Naive thymus-derived CD4-positive, alpha-beta T cell (primary cell): ENCODE measurements at regions not wholly inside any gene's neighbourhood (a gene's known extent, or its start where the extent isn't known, plus 50 kb on each side); places are given as distances from the start of the nearest gene placed in this dataset.

Source experiments
- ATAC-seq: fragments of 150-1000 bp; cut with Tn5 transposase; 2 replicates; pipeline ENCODE4 v1.10.0; 2021; ENCODE audit warnings: mild to moderate bottlenecking, moderate library complexity
- CTCF ChIA-PET: fragments of 350-600 bp; sonication (Branson Sonifier 250); formaldehyde crosslinking; loops from one replicate; lab custom pipeline; 2021; ENCODE audit warnings: antibody characterized with exemption; lab: Charles Lee
- POLR2A ChIA-PET: fragments of 350-600 bp; sonication (Branson Sonifier 250); formaldehyde crosslinking; loops from one replicate; lab custom pipeline; 2021; ENCODE audit warnings: antibody characterized with exemption, inconsistent platforms; lab: Charles Lee
- DNase-seq, 9 donors: peaks; one replicate each; pipeline versions ENCODE4 v3.0.0 to v3.0.0-alpha.2; 2020 to 2022; ENCODE audit warnings: mixed read lengths in 1 of 9
- H3K27ac ChIP-seq: one replicate; pipeline ENCODE4 v1.7.0; 2013; ENCODE audit warnings: mild to moderate bottlenecking, low read depth, low read length, moderate library complexity
- H3K27me3 ChIP-seq, 2 donors: one replicate each; pipeline ENCODE4 v1.7.0; 2013; ENCODE audit warnings: low read length in 2 of 2, mild to moderate bottlenecking in 2 of 2, moderate library complexity in 2 of 2; ENCODE audit not compliant: control insufficient read depth in 2 of 2, insufficient read depth in 2 of 2
- H3K36me3 ChIP-seq, 3 experiments: 1 replicate in 2 of 3; 2 replicates in 1 of 3; pipeline ENCODE4 v1.7.0; 2013; ENCODE audit warnings: low read length in 3 of 3, mild to moderate bottlenecking in 3 of 3, moderate library complexity in 1 of 3; ENCODE audit not compliant: insufficient read depth in 3 of 3, control insufficient read depth in 2 of 3
- H3K4me1 ChIP-seq, 2 donors: one replicate each; pipeline ENCODE4 v1.7.0; 2013; ENCODE audit warnings: low read length in 2 of 2, mild to moderate bottlenecking in 2 of 2, moderate library complexity in 1 of 2; ENCODE audit not compliant: control insufficient read depth in 2 of 2, insufficient read depth in 2 of 2
- H3K4me3 ChIP-seq: 2 replicates; pipeline ENCODE4 v1.7.0; 2013; ENCODE audit warnings: mild to moderate bottlenecking, low read length
- H3K9me3 ChIP-seq, 3 experiments: 1 replicate in 2 of 3; 2 replicates in 1 of 3; pipeline ENCODE4 v1.7.0; 2013; ENCODE audit warnings: low read length in 3 of 3; ENCODE audit not compliant: control insufficient read depth in 2 of 3
- H3K27ac Mint-ChIP-seq, 9 donors: one replicate each; pipeline ENCODE4 v1.8.0; 2020 to 2022; ENCODE audit warnings: mixed read lengths in 9 of 9, mild to moderate bottlenecking in 8 of 9, moderate library complexity in 5 of 9, inconsistent platforms in 2 of 9
- H3K27me3 Mint-ChIP-seq, 5 donors: one replicate each; pipeline ENCODE4 v1.8.0; 2021 to 2022; ENCODE audit warnings: mixed read lengths in 5 of 5, mild to moderate bottlenecking in 1 of 5
- H3K36me3 Mint-ChIP-seq, 5 donors: one replicate each; pipeline ENCODE4 v1.8.0; 2020 to 2022; ENCODE audit warnings: mixed read lengths in 5 of 5, mild to moderate bottlenecking in 3 of 5, inconsistent platforms in 1 of 5
- H3K4me1 Mint-ChIP-seq, 7 donors: one replicate each; pipeline ENCODE4 v1.8.0; 2020 to 2022; ENCODE audit warnings: mixed read lengths in 7 of 7, mild to moderate bottlenecking in 3 of 7, inconsistent platforms in 1 of 7
- H3K4me3 Mint-ChIP-seq, 10 donors: one replicate each; pipeline ENCODE4 v1.8.0; 2020 to 2022; ENCODE audit warnings: mild to moderate bottlenecking in 10 of 10, mixed read lengths in 10 of 10, moderate library complexity in 6 of 10, inconsistent platforms in 2 of 10
- H3K9me3 Mint-ChIP-seq, 11 donors: one replicate each; pipeline ENCODE4 v1.8.0; 2020 to 2022; ENCODE audit warnings: mixed read lengths in 11 of 11, mild to moderate bottlenecking in 4 of 11, inconsistent platforms in 1 of 11, moderate library complexity in 1 of 11
- intact Hi-C, 2 donors: fragments of 100-400 bp; cut with micrococcal nuclease; formaldehyde crosslinking; loops; one replicate each; pipeline ENCODE4 v1.15.1; 2023

DNA sequence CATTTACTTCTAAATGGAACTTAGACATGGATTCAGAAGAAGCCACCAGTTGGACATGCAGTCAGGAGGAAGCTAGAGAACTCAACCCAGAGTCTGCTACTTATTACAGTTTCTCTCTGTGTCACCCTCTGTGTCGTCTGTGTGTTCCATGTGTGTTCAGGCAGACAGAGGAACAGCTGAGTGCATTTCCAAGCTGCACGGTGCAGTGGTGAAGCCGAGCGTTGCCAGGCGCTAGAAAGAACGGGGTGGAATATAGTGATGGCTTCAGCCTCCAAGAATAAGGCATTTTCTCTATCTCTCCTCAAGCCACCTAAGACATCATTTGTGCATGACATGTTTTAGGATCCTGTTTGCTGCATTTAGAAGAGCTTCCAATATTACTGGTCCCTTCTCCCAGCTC lies 101.1 kb upstream of the CCL2 start:
- Mint-ChIP-seq H3K27me3 (peaks cover 42 to 65% (median 48%) of the 10 kb centered on the region in 5 donors), H3K4me1 (peaks cover 0 to 14% (median 8%) of the 10 kb centered on the region in 7 donors), H3K4me3 (no peak overlapping the region), H3K36me3 (peaks cover 0 to 2% (median 0%) of the 10 kb centered on the region in 5 donors), H3K9me3 (peaks cover 0 to 12% (median 0%) of the 10 kb centered on the region in 11 donors), H3K27ac (no peak overlapping the region)
- H3K4me1 ChIP-seq, result no peaks in the 10 kb centered on the region
- no peak for ATAC-seq
- DNase-seq, result no peak
- H3K9me3 ChIP-seq, result no peaks in the 10 kb centered on the region
- intact Hi-C loops, result no loop called here
- H3K4me3 ChIP-seq, result no peak overlapping the region
- CTCF ChIA-PET, result no interaction called here
- H3K36me3 ChIP-seq, result no peaks in the 10 kb centered on the region
- no peak overlapping the region for H3K27ac ChIP-seq
- POLR2A ChIA-PET, result no interaction called here
- no peaks in the 10 kb centered on the region for H3K27me3 ChIP-seq

DNA sequence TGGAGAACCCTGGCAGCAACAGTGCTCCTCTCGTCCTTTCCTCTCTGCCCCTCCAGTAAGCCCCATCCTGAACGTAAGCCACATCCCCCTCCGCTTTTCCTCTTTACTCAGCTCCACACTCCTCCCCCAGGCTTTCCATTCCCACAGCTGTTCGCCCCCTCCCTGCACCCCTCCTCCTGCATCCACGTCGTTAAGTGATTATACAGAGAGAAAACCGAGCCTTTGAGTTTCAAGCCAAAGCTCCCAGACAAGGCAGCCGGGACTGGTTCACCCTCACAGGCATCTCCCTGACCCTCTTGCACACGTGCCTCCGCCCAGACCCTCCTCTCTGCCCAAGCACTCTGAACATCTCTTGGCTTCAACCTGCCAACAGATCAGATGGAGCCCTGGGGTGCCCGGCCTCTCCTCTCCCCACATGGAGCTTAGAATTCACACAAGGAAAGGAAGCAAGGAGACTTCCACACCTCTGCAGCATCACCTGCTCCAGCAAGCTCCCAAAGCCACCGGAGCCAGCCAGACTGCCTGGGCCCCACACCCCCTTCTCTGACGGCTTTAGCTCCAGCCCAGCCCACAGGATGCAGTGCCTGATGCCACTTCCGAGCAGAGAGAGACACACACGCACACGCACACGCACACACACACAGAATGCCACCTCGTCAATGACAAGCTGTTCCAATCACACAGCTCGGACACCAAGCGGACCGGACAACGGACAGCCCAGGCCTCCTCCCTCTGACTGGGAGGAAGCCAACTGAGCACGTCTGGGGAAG lies 99.9 kb upstream of the CCL2 start:
- no peaks in the 10 kb centered on the region for H3K27me3 ChIP-seq
- no peaks in the 10 kb centered on the region for H3K36me3 ChIP-seq
- DNase-seq, result no peak
- Mint-ChIP-seq H3K9me3 (peaks cover 0 to 19% (median 3%) of the 10 kb centered on the region in 11 donors), H3K4me3 (peak overlapping the region in 2 of 10 donors; percentile 26 to 56), H3K27ac (no peak overlapping the region), H3K36me3 (peaks cover 0 to 7% (median 0%) of the 10 kb centered on the region in 5 donors), H3K4me1 (peaks cover 0 to 14% (median 8%) of the 10 kb centered on the region in 7 donors), H3K27me3 (peaks cover 46 to 63% (median 54%) of the 10 kb centered on the region in 5 donors)
- no peaks in the 10 kb centered on the region for H3K4me1 ChIP-seq
- no peak for ATAC-seq
- intact Hi-C loops, result no loop called here
- H3K27ac ChIP-seq, result no peak overlapping the region
- H3K4me3 ChIP-seq, result no peak overlapping the region
- CTCF ChIA-PET, result no interaction called here
- POLR2A ChIA-PET, result no interaction called here
- no peaks in the 10 kb centered on the region for H3K9me3 ChIP-seq

DNA sequence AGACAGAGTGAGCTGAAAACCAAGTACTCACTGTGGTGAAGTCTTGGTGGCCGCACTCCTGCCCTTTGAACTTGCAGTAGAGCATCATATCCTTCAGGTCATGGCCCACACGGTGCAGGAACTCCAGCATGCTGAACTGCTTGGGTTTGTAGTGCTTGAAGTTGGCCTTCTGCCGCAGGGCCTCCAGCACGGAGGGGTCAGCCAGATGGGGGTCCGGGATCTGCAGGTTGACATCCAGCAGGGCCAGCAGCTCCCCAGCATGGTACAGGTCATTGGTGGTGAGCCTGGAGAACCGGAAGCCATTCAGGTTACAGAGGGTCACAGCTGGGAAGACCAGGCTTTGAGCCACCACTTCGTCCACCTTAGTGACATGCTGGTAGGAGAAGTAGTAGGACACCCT lies 99.1 kb upstream of the CCL2 start:
- ATAC-seq (no peak), DNase-seq (no peak)
- Histone ChIP-seq H3K9me3 (no peaks in the 10 kb centered on the region), H3K27ac (no peak overlapping the region), H3K4me1 (no peaks in the 10 kb centered on the region), H3K4me3 (no peak overlapping the region), H3K36me3 (no peaks in the 10 kb centered on the region), H3K27me3 (no peaks in the 10 kb centered on the region)
- Mint-ChIP-seq H3K36me3 (peaks cover 0 to 7% (median 0%) of the 10 kb centered on the region in 5 donors), H3K27me3 (peaks cover 46 to 65% (median 54%) of the 10 kb centered on the region in 5 donors), H3K4me3 (no peak overlapping the region), H3K9me3 (peaks cover 0 to 19% (median 3%) of the 10 kb centered on the region in 11 donors), H3K4me1 (peaks cover 0 to 14% (median 8%) of the 10 kb centered on the region in 7 donors), H3K27ac (no peak overlapping the region)
- ChIA-PET POLR2A (no interaction called here), CTCF (no interaction called here)
- intact Hi-C loops, result no loop called here

DNA sequence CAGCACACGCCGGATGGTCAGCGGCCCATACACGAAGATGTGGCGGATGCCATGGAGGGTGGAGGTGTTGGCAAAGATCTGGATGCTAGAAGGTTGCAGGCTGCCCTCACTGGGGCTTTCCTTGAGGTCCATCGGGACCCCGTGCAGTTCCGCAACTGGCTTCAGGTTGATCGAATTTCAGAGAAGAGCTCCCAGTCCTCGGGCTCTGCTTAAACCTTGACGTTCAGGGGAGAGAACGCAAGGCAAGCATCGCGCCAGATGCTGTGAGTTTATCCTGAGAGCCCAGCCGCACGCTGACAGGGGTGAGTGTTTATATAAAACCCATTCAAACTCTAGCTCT lies 98.7 kb upstream of the CCL2 start:
- Mint-ChIP-seq H3K4me1 (peaks cover 0 to 14% (median 8%) of the 10 kb centered on the region in 7 donors), H3K36me3 (peaks cover 0 to 7% (median 0%) of the 10 kb centered on the region in 5 donors), H3K27me3 (peaks cover 46 to 65% (median 51%) of the 10 kb centered on the region in 5 donors), H3K4me3 (peak overlapping the region in 1 of 10 donors; percentile 20), H3K27ac (no peak overlapping the region), H3K9me3 (peaks cover 0 to 19% (median 3%) of the 10 kb centered on the region in 11 donors)
- no peaks in the 10 kb centered on the region for H3K27me3 ChIP-seq
- POLR2A ChIA-PET, result no interaction called here
- H3K27ac ChIP-seq, result no peak overlapping the region
- H3K36me3 ChIP-seq, result no peaks in the 10 kb centered on the region
- CTCF ChIA-PET, result no interaction called here
- no peak overlapping the region for H3K4me3 ChIP-seq
- H3K4me1 ChIP-seq, result no peaks in the 10 kb centered on the region
- H3K9me3 ChIP-seq, result no peaks in the 10 kb centered on the region
- intact Hi-C loops, result no loop called here
- ATAC-seq, result no peak
- DNase-seq, result no peak

DNA sequence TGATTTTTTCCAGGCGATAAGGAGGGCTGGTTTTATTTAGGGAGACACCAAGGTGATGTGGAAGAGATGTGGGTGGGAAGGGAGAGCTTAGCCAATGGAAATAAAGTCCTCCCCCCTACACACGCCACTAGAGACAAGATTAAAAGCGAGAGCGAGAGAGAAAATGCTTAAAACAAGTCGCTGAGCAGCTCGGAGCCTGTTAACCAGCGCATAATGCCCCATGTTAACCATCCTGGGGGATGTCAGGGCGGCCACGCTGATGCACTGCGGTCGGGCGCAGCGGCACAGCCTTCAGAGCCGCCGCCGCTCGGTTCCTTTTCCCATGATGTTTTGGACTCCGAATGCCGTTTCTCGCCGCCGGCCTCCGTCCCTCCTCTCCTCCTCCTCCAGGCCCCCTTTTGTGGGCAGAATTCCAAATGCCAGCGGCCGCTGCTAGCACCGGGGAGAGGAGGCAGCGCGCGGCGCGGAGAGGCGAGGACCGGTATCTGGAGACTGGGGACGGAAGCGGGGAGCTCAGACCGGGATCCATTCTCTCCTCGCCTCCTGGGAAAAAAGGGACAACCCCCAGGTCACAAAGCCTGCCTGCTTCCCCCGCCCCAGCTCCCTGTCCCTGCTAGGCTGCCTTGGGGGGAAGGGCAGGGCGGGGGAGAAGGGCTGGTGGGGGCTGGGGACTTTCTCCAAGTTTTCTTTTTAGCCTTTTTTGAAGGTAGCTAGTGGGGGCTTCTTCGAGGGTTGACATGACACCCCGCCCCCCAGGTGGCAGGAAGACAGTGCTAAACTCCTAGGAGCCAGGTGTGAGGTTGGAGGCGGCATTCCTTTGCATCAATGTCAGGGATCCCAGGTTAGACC lies 98.1 kb upstream of the CCL2 start:
- Mint-ChIP-seq H3K36me3 (peaks cover 0 to 7% (median 0%) of the 10 kb centered on the region in 5 donors), H3K4me3 (peak overlapping the region in 1 of 10 donors; percentile 20), H3K9me3 (peaks cover 0 to 19% (median 3%) of the 10 kb centered on the region in 11 donors), H3K27ac (no peak overlapping the region), H3K27me3 (peaks cover 46 to 65% (median 52%) of the 10 kb centered on the region in 5 donors), H3K4me1 (peaks cover 0 to 14% (median 8%) of the 10 kb centered on the region in 7 donors)
- Histone ChIP-seq H3K4me3 (no peak overlapping the region), H3K36me3 (no peaks in the 10 kb centered on the region), H3K9me3 (no peaks in the 10 kb centered on the region), H3K4me1 (no peaks in the 10 kb centered on the region), H3K27ac (no peak overlapping the region), H3K27me3 (no peaks in the 10 kb centered on the region)
- CTCF ChIA-PET, result no interaction called here
- intact Hi-C loops, result no loop called here
- DNase-seq, result no peak
- POLR2A ChIA-PET, result no interaction called here
- ATAC-seq, result no peak

DNA sequence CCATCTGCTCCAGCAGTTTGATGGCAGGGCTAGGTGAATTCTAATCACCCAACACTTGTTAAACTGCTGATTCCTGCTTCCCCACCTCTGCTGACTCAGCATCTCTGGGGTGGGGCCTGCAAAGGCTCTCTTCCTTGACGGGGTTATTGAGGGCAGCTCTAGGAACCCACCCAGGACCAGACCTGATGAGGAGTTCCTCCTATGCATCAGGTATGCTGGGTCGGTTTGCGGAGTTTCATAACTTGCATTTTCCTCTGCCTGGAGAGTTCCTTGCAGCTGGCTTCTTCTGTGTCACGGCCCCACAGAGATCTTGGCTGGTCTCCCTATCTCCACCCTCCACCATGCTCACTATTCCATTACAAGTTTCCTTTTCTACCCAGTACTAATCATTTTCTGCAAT lies 93.4 kb upstream of the CCL2 start:
- Mint-ChIP-seq H3K9me3 (peaks cover 0 to 14% (median 3%) of the 10 kb centered on the region in 11 donors), H3K36me3 (peaks cover 0 to 7% (median 0%) of the 10 kb centered on the region in 5 donors), H3K4me1 (peaks cover 0 to 2% (median under 1%) of the 10 kb centered on the region in 7 donors), H3K27ac (no peak overlapping the region), H3K4me3 (no peak overlapping the region), H3K27me3 (peaks cover 35 to 62% (median 53%) of the 10 kb centered on the region in 5 donors)
- no peaks in the 10 kb centered on the region for H3K36me3 ChIP-seq
- no peak for DNase-seq
- H3K9me3 ChIP-seq, result no peaks in the 10 kb centered on the region
- no peak for ATAC-seq
- POLR2A ChIA-PET, result no interaction called here
- no peak overlapping the region for H3K27ac ChIP-seq
- CTCF ChIA-PET, result no interaction called here
- H3K4me1 ChIP-seq, result no peaks in the 10 kb centered on the region
- H3K27me3 ChIP-seq, result no peaks in the 10 kb centered on the region
- intact Hi-C loops, result no loop called here
- H3K4me3 ChIP-seq, result no peak overlapping the region
